ENCODE measurements at regions not wholly inside any gene's neighbourhood (a gene's known extent, or its start where the extent isn't known, plus 50 kb on each side); places are given as distances from the start of the nearest gene placed in this dataset.

DNA sequence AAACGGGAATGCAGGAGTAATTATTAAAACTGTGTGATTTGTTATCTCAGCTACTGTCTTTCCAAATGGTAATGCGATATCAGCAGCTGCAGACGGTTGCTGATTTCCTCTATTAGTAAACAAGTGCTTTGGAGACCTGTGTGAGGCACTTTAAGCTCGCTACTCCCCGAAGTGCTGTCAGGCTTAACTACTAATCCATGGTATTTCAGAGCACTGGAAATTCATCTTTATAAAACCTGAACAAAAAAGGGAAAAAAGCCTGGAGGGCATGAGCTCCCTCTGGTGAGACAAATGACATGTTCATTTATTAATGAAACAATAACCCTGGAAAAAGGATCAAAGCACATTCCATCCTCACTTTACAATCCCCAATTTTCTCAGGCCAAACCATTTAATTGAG lies 143.6 kb upstream of the OTX2 start:
- DNase-seq (ENCODE audit: low read depth, low spot score), result no peak
- Mint-ChIP-seq H3K4me3 (no peak overlapping the region), H3K36me3 (ENCODE audit: low read depth) (no peaks in the 10 kb centered on the region), H3K4me1 (peaks cover 13% of the 10 kb centered on the region), H3K9me3 (no peaks in the 10 kb centered on the region), H3K27me3 (ENCODE audit: low read depth) (no peaks in the 10 kb centered on the region), H3K27ac (ENCODE audit: unreplicated experiment) (no peak overlapping the region)
- TF ChIP-seq, protein P1, sequence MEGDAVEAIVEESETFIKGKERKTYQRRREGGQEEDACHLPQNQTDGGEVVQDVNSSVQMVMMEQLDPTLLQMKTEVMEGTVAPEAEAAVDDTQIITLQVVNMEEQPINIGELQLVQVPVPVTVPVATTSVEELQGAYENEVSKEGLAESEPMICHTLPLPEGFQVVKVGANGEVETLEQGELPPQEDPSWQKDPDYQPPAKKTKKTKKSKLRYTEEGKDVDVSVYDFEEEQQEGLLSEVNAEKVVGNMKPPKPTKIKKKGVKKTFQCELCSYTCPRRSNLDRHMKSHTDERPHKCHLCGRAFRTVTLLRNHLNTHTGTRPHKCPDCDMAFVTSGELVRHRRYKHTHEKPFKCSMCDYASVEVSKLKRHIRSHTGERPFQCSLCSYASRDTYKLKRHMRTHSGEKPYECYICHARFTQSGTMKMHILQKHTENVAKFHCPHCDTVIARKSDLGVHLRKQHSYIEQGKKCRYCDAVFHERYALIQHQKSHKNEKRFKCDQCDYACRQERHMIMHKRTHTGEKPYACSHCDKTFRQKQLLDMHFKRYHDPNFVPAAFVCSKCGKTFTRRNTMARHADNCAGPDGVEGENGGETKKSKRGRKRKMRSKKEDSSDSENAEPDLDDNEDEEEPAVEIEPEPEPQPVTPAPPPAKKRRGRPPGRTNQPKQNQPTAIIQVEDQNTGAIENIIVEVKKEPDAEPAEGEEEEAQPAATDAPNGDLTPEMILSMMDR (conservative IDR thresholded peaks at IDR 0.05), result no peak

DNA sequence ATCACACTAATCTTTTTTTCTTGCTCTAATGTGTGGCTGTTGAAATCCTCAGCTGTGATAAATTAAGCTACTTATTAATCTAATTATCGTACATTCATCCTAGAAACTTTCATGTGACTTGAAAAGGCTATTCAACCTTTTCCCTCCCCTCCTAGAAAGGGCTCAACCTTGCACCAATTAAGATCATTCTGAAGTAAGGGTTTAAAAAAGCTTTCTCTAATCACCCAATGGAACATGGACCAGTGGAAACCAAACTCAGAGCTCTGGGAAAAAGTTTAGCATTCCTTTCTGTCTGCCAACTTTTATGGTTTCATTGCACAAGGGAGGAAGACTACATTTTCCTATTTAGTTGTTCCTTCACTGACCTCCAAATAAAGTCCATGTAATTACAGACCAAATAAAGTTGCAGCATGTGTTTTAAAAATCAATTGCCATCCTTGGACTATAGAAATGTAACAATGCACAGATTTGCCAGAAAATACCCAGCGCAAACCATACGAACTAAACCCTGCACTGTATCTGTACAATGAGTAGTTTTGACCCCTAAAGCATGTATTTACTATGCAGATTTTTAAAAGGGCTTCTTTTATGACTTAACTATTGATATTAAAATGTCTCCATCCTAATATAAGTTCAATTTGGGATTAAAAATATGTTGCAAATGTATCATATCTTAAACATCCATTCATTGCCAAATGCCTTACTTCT lies 142.6 kb upstream of the OTX2 start:
- Mint-ChIP-seq H3K27me3 (ENCODE audit: low read depth) (no peaks in the 10 kb centered on the region), H3K27ac (ENCODE audit: unreplicated experiment) (no peak overlapping the region), H3K9me3 (no peaks in the 10 kb centered on the region), H3K36me3 (ENCODE audit: low read depth) (no peaks in the 10 kb centered on the region), H3K4me1 (peaks cover 13% of the 10 kb centered on the region), H3K4me3 (no peak overlapping the region)
- TF ChIP-seq, protein P1 (conservative IDR thresholded peaks at IDR 0.05), result no peak
- no peak for DNase-seq (ENCODE audit: low read depth, low spot score)

DNA sequence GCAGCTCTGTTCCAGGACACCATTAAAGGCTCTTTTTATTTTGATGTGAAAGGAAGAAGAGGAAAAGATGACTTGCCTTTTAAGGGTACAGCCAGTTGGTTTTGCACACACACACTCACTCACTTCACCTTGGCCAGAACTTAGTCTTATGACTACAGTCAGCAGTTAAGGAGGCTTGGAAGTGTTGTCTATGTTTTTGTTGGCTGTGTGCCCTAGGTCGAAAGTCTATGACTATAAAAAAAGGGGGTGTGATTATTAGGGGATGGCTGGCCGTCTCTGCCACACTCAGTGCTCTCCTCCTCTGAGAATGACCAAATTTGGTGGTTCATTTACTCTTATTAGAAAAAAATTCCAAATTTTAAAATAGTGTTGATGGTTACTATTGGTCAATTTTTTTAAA lies 139.5 kb upstream of the OTX2 start:
- no peak for DNase-seq (ENCODE audit: low read depth, low spot score)
- H3K36me3 Mint-ChIP-seq (ENCODE audit: low read depth), result no peaks in the 10 kb centered on the region
- peaks cover 4% of the 10 kb centered on the region for H3K27me3 Mint-ChIP-seq (ENCODE audit: low read depth)
- H3K27ac Mint-ChIP-seq (ENCODE audit: unreplicated experiment), result no peak overlapping the region
- no peak overlapping the region for H3K4me3 Mint-ChIP-seq
- H3K4me1 Mint-ChIP-seq, result peaks cover 13% of the 10 kb centered on the region
- H3K9me3 Mint-ChIP-seq, result no peaks in the 10 kb centered on the region
- TF ChIP-seq, protein P1 (conservative IDR thresholded peaks at IDR 0.05), result no peak

DNA sequence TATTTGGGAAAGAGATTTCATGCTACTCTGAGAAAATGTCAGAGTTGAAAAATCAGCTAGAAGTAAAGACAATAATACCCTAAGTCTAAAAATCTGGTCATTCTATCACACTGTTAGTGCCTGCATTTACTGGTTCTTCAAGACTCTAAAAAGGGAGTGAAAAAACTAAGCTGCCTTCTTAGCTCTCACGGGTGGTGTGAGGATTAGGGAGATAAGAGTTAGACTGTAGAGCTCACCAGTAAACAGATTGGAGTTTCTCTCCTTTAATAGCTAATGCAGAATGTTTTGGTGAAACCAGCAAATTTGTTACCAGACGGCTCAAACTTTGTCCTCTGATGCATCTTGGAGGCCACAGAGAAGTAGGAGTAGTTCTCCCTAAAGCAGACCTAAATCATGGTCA lies 135.0 kb upstream of the OTX2 start:
- Mint-ChIP-seq H3K4me3 (no peak overlapping the region), H3K9me3 (no peaks in the 10 kb centered on the region)

DNA sequence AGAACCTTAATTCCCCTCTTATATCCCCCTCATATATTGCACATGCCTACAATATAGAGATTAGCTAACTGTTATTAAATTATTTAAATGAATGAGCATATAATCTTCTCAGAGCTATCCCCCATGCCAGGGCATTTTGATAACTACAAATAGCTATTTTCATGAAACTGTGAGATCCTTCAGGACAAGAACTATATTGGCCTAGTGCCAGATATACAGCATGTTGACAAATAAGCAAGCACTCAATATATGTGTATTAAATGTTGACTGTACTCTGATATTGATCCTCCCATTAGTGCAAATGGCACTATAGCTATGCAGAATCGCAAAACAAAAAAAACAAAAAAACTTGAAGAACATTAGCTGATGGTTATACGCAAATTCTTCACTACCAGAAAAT lies 134.1 kb upstream of the OTX2 start:
- H3K27ac Mint-ChIP-seq (ENCODE audit: unreplicated experiment), result no peak overlapping the region
- no peaks in the 10 kb centered on the region for H3K9me3 Mint-ChIP-seq
- H3K27me3 Mint-ChIP-seq (ENCODE audit: low read depth), result peaks cover 4% of the 10 kb centered on the region
- DNase-seq (ENCODE audit: low read depth, low spot score), result no peak
- H3K4me1 Mint-ChIP-seq, result no peaks in the 10 kb centered on the region
- TF ChIP-seq, protein P1 (conservative IDR thresholded peaks at IDR 0.05), result no peak
- no peaks in the 10 kb centered on the region for H3K36me3 Mint-ChIP-seq (ENCODE audit: low read depth)
- H3K4me3 Mint-ChIP-seq, result no peak overlapping the region

More for the DNA sequence above, 135.0 kb upstream of the OTX2 start:
- Mint-ChIP-seq H3K27me3 (ENCODE audit: low read depth) (peaks cover 4% of the 10 kb centered on the region), H3K4me1 (no peaks in the 10 kb centered on the region), H3K36me3 (ENCODE audit: low read depth) (no peaks in the 10 kb centered on the region), H3K27ac (ENCODE audit: unreplicated experiment) (no peak overlapping the region)
- DNase-seq (ENCODE audit: low read depth, low spot score), result no peak
- TF ChIP-seq, protein P1 (conservative IDR thresholded peaks at IDR 0.05), result no peak
